Thoracic aorta (tissue), 2 donors: ENCODE measurements at regions not wholly inside any gene's neighbourhood (a gene's known extent, or its start where the extent isn't known, plus 50 kb on each side); places are given as distances from the start of the nearest gene placed in this dataset.

Experiments used
- ATAC-seq: fragments of 150-250 bp; one replicate; pipeline ENCODE4 v1.8.0; 2017; ENCODE audit warnings: low read depth; ENCODE audit not compliant: insufficient number of reproducible peaks, low FRiP score
- DNase-seq: peaks from one replicate; pipeline ENCODE4 v3.0.0-alpha.2; 2020; ENCODE audit warnings: low spot score
- H3K27ac ChIP-seq, 2 donors: fragments of 200-600 bp; sonication (generic); 1 replicate in 1 of 2; 2 replicates in 1 of 2; pipeline ENCODE4 v1.5.1; 2016; ENCODE audit warnings: mild to moderate bottlenecking in 2 of 2, moderate library complexity in 2 of 2
- H3K27me3 ChIP-seq: fragments of 200-600 bp; sonication (generic); replicated peaks from 2 replicates; pipeline ENCODE4 v1.6.0; 2016; ENCODE audit warnings: mild to moderate bottlenecking; ENCODE audit not compliant: insufficient read depth
- H3K36me3 ChIP-seq: fragments of 200-600 bp; sonication (generic); one replicate; pipeline ENCODE4 v1.5.1; 2016
- H3K4me1 ChIP-seq, 2 donors: fragments of 200-600 bp; sonication (generic); 1 replicate in 1 of 2; 2 replicates in 1 of 2; pipeline versions ENCODE4 v1.5.1 to v1.6.0; 2016; ENCODE audit warnings: low read depth in 2 of 2, mild to moderate bottlenecking in 1 of 2; ENCODE audit not compliant: control insufficient read depth in 1 of 2
- H3K4me3 ChIP-seq: fragments of 200-600 bp; sonication (generic); 2 replicates; pipeline ENCODE4 v1.5.1; 2016; ENCODE audit warnings: mild to moderate bottlenecking
- H3K9me3 ChIP-seq: fragments of 200-600 bp; sonication (generic); 2 replicates; pipeline ENCODE4 v1.5.1; 2016
- CTCF ChIP-seq: fragments of 200-600 bp; sonication (generic); IDR thresholded peaks from one replicate; pipeline ENCODE4 v1.5.1; 2019; ENCODE audit warnings: antibody characterized with exemption

- H3K9me3 ChIP-seq = no peaks in the 10 kb centered on the region
- DNase-seq = no peak
- peaks cover 0 to 7% of the 10 kb centered on the region in 2 donors for H3K4me1 ChIP-seq
- no peak for ATAC-seq
- no peak overlapping the region for H3K4me3 ChIP-seq
- H3K27ac ChIP-seq = no peak overlapping the region
- no peaks in the 10 kb centered on the region for H3K27me3 ChIP-seq
- no peaks in the 10 kb centered on the region for H3K36me3 ChIP-seq
- TF ChIP-seq CTCF = no peak
Observed at GRCh38 chr6:104239971-104240370, 619.7 kb downstream of the HACE1 start.

GRCh38 chr6:104229057-104229456 is 630.7 kb downstream of the HACE1 start:
- Histone ChIP-seq H3K36me3 (no peaks in the 10 kb centered on the region), H3K4me3 (no peak overlapping the region), H3K4me1 (peaks cover 0 to 15% of the 10 kb centered on the region in 2 donors), H3K9me3 (no peaks in the 10 kb centered on the region), H3K27ac (no peak overlapping the region), H3K27me3 (no peaks in the 10 kb centered on the region)
- no peak for TF ChIP-seq CTCF
- DNase-seq = no peak
- no peak for ATAC-seq

GRCh38 chr6:104227508-104227907 is 632.2 kb downstream of the HACE1 start:
- no peaks in the 10 kb centered on the region for H3K9me3 ChIP-seq
- H3K27me3 ChIP-seq = no peaks in the 10 kb centered on the region
- DNase-seq (no peak), ATAC-seq (no peak)
- no peaks in the 10 kb centered on the region for H3K36me3 ChIP-seq
- H3K27ac ChIP-seq = no peak overlapping the region
- H3K4me3 ChIP-seq = no peak overlapping the region
- TF ChIP-seq CTCF = no peak
- H3K4me1 ChIP-seq = peaks cover 0 to 15% of the 10 kb centered on the region in 2 donors

- no peak for DNase-seq
- no peak overlapping the region for H3K4me3 ChIP-seq
- H3K27me3 ChIP-seq = no peaks in the 10 kb centered on the region
- peaks cover 0 to 15% of the 10 kb centered on the region in 2 donors for H3K4me1 ChIP-seq
- H3K27ac ChIP-seq = no peak overlapping the region
- ATAC-seq = no peak
- no peak for TF ChIP-seq CTCF
- H3K9me3 ChIP-seq = no peaks in the 10 kb centered on the region
- H3K36me3 ChIP-seq = no peaks in the 10 kb centered on the region
Observed at GRCh38 chr6:104226790-104227446, 632.8 kb downstream of the HACE1 start.

- TF ChIP-seq CTCF = no peak
- no peaks in the 10 kb centered on the region for H3K27me3 ChIP-seq
- no peaks in the 10 kb centered on the region for H3K9me3 ChIP-seq
- no peak for DNase-seq
- peaks cover 0 to 4% of the 10 kb centered on the region in 2 donors for H3K4me1 ChIP-seq
- no peaks in the 10 kb centered on the region for H3K36me3 ChIP-seq
- H3K4me3 ChIP-seq = no peak overlapping the region
- H3K27ac ChIP-seq = no peak overlapping the region
- ATAC-seq = no peak
Observed at GRCh38 chr6:104218116-104218515, 641.6 kb downstream of the HACE1 start.
